ENCODE measurements at regions not wholly inside any gene's neighbourhood (a gene's known extent, or its start where the extent isn't known, plus 50 kb on each side); places are given as distances from the start of the nearest gene placed in this dataset.

DNA sequence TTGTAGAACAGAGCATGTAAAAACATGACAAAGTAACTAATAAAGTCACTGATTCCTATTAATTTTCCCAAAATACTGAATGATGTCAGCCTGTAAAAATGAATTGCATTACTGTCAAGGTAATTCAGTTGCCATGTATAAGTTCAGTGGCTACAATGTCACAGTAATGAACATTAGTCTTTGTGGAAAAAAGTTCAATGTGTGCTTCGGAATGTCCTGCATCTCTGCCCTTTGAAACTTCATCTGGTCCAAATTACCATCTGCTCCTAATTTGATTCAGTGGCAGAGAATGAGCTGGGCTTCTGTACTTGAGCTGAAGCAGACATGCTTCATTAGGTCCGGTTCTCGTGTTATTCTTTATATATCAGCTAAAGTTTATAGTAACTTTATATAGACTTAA is 567.4 kb downstream of the COL12A1 start:
- no peak for TF ChIP-seq CTCF (conservative IDR thresholded peaks at IDR 0.05; ENCODE audit: control insufficient read depth, insufficient read depth, low read depth, low read length)
- DNase-seq (ENCODE audit: low read depth): peak; percentile 52

GRCh38 chr6:74632196-74632875 is 573.5 kb downstream of the COL12A1 start:
- TF ChIP-seq CTCF (conservative IDR thresholded peaks at IDR 0.05; ENCODE audit: control insufficient read depth, insufficient read depth, low read depth, low read length): no peak
- H3K4me3 ChIP-seq (ENCODE audit: control insufficient read depth, low read depth, low read length): no peak overlapping the region
- DNase-seq (ENCODE audit: low read depth): no peak

More for the DNA sequence above, 567.4 kb downstream of the COL12A1 start:
- no peak overlapping the region for H3K4me3 ChIP-seq (ENCODE audit: control insufficient read depth, low read depth, low read length)

DNA sequence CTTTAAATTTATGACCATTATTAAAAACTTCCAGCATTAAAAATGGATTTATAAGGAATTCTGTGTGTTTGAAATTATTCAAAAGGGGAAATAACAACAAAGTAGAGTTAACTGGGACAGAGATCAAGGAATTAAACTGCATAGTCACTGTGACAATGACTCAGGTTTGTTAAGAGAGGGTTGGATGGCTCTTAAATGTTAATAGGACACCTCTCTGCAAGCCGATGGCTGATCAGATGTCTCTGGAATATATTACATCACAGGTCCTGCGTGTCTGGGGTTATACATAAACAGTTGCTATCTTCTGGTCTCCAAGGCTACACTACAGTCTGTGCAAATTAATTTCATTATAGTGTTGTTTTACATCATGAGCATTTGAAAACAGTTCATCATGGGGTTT is 574.3 kb downstream of the COL12A1 start:
- peak; percentile 15 for DNase-seq (ENCODE audit: low read depth)
- H3K4me3 ChIP-seq (ENCODE audit: control insufficient read depth, low read depth, low read length): no peak overlapping the region
- no peak for TF ChIP-seq CTCF (conservative IDR thresholded peaks at IDR 0.05; ENCODE audit: control insufficient read depth, insufficient read depth, low read depth, low read length)

GRCh38 chr6:74626288-74626687 is 579.6 kb downstream of the COL12A1 start:
- TF ChIP-seq CTCF (conservative IDR thresholded peaks at IDR 0.05; ENCODE audit: control insufficient read depth, insufficient read depth, low read depth, low read length): no peak
- no peak overlapping the region for H3K4me3 ChIP-seq (ENCODE audit: control insufficient read depth, low read depth, low read length)
- no peak for DNase-seq (ENCODE audit: low read depth)

- H3K4me3 ChIP-seq (ENCODE audit: control insufficient read depth, low read depth, low read length): no peak overlapping the region
- no peak for TF ChIP-seq CTCF (conservative IDR thresholded peaks at IDR 0.05; ENCODE audit: control insufficient read depth, insufficient read depth, low read depth, low read length)
- no peak for DNase-seq (ENCODE audit: low read depth)
These were observed 582.8 kb downstream of the COL12A1 start for GRCh38 chr6:74623027-74623426.

DNA sequence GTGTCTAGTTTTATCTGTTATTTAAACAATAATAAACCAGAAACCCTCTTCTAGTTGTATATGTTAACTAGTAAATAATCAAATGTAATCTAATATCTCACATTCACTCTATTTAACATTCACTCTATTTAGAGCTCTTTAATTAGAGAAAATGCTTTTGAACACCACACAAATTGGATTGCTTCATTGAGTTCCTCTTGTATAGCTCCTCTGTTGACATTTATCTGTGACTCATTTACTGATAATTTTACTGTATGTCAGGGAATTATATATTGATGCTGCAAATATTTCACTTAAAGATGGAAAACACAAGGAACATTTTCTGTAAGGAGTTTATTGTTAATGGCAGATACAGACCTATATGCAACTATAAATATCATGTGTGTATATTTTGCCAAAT is 594.6 kb downstream of the COL12A1 start:
- DNase-seq (ENCODE audit: low read depth): no peak
- no peak overlapping the region for H3K4me3 ChIP-seq (ENCODE audit: control insufficient read depth, low read depth, low read length)
- TF ChIP-seq CTCF (conservative IDR thresholded peaks at IDR 0.05; ENCODE audit: control insufficient read depth, insufficient read depth, low read depth, low read length): no peak

DNA sequence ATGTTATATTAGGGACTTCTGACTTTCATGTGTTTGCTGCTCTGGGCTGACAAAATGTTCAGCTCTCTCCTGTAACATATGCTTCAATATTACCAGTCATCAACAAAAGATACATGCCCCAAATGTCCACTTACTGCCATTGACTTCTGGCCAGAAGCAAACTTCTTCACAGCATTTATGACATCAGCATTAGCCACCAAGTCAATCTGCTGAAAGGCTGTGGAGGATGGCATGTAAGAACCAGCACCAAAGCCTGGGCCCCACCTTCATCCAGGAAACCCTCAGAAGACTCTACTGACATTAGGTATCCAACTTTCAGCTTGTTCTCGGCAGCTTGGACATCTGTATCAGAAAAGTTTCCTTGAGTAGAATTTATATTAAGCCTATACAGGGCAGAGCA is 595.5 kb downstream of the COL12A1 start:
- no peak for TF ChIP-seq CTCF (conservative IDR thresholded peaks at IDR 0.05; ENCODE audit: control insufficient read depth, insufficient read depth, low read depth, low read length)
- H3K4me3 ChIP-seq (ENCODE audit: control insufficient read depth, low read depth, low read length): no peak overlapping the region
- peak; percentile 42 for DNase-seq (ENCODE audit: low read depth)

All from fibroblast of mammary gland (primary cell).